ENCODE measurements at regions not wholly inside any gene's neighbourhood (a gene's known extent, or its start where the extent isn't known, plus 50 kb on each side); places are given as distances from the start of the nearest gene placed in this dataset.

GRCh38 chr7:41375582-41375981, 327.3 kb downstream of the INHBA start:
- no peak for DNase-seq (ENCODE audit: extremely low read depth, low read depth)
- TF ChIP-seq CTCF (IDR thresholded peaks at IDR 0.05; ENCODE audit: low read depth, low read length), result no peak

GRCh38 chr7:41374150-41374848, 328.6 kb downstream of the INHBA start:
- no peak for DNase-seq (ENCODE audit: extremely low read depth, low read depth)
- TF ChIP-seq CTCF (IDR thresholded peaks at IDR 0.05; ENCODE audit: low read depth, low read length), result no peak

- DNase-seq (ENCODE audit: extremely low read depth, low read depth), result no peak
- no peak for TF ChIP-seq CTCF (IDR thresholded peaks at IDR 0.05; ENCODE audit: low read depth, low read length)
Measured at GRCh38 chr7:41367967-41368882, 334.7 kb downstream of the INHBA start.

DNA sequence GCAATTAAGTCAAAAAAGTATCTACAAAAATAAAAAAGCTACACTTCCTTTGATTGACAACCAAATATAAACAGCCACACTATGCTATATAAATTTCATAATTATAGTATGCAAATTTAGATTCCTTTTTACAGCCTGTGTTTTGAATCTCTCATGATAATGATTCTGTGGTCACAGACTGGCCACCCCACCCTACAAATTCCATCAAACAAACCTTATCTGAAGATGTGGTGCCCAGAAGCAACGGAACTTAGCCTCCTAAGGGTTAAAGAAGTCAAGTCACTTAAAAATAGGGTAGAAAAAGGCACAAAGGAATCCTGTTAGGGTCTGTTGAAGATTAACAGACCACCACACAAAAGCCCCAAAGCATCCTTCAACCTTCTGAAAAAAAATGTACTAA, 351.8 kb downstream of the INHBA start:
- no peak for TF ChIP-seq CTCF (IDR thresholded peaks at IDR 0.05; ENCODE audit: low read depth, low read length)
- DNase-seq (ENCODE audit: extremely low read depth, low read depth), result no peak

- DNase-seq (ENCODE audit: extremely low read depth, low read depth), result no peak
Measured at GRCh38 chr7:41346878-41347277, 356.0 kb downstream of the INHBA start.

DNA sequence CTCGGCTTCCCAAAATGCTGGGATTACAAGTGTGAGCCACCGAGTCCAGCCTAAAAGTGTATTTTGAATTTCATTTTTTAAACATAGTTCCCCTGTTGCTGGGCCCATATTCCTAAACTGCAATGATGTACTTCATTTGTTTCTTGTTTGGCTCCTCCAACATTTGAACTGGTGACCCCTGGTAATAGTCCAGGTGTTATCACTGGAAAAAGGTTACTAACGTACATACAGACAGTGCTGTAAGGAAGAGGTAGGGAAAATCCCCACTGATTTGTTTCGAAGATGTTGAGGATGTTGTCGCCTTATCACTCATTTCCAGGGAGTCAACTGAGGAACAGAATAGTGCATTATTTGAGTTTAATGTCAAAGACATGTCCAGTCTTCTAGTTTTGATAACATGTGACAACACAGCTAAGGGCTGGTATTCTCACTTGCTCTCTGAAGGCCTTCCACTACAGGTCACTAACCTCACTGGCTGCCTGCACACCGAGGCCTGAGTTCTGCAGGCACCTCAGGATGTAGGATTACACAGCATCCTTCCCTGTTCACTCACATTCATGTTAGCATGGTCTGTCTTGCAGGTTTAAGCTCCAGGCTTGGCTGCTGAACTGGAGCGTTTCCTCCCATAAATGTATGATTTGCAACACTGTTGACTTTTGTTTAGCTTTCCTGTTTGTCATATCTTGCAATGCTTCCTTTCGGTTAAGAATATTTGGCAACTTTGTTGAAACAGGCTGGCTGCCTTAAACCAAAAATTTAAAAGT, 362.8 kb downstream of the INHBA start:
- DNase-seq (ENCODE audit: extremely low read depth, low read depth), result no peak
- TF ChIP-seq CTCF (IDR thresholded peaks at IDR 0.05; ENCODE audit: low read depth, low read length), result no peak

More at GRCh38 chr7:41346878-41347277, 356.0 kb downstream of the INHBA start:
- TF ChIP-seq CTCF (IDR thresholded peaks at IDR 0.05; ENCODE audit: low read depth, low read length), result no peak
